ENCODE measurements at regions not wholly inside any gene's neighbourhood (a gene's known extent, or its start where the extent isn't known, plus 50 kb on each side); places are given as distances from the start of the nearest gene placed in this dataset.

GRCh38 chr2:145725876-145726275, 1206.0 kb upstream of the ZEB2 start:
- TF ChIP-seq POLR2AphosphoS5 (IDR thresholded peaks at IDR 0.05; ENCODE audit: low read depth) (no peak), SPI1 (IDR thresholded peaks at IDR 0.05; ENCODE audit: borderline replicate concordance, low read depth) (no peak), REST (IDR thresholded peaks at IDR 0.05; ENCODE audit: insufficient replicate concordance, low read depth) (no peak), CTCF (IDR thresholded peaks at IDR 0.05; ENCODE audit: insufficient read depth, low read length) (no peak), GABPA (IDR thresholded peaks at IDR 0.05; ENCODE audit: low read depth) (no peak)
- peak in 1 of 2 experiments; percentile 27 for DNase-seq (ENCODE audit: low read depth in 1 of 2, low spot score in 1 of 2)
- H3K4me3 ChIP-seq (replicated peaks; ENCODE audit: insufficient read depth, low read length): no peak overlapping the region
- no peak overlapping the region for H3K27ac ChIP-seq (replicated peaks)
- no peaks in the 10 kb centered on the region for H3K27me3 ChIP-seq (ENCODE audit: insufficient read depth, poor library complexity, severe bottlenecking)

- no peak for DNase-seq (ENCODE audit: low read depth in 1 of 2, low spot score in 1 of 2)
- Histone ChIP-seq H3K4me3 (replicated peaks; ENCODE audit: insufficient read depth, low read length) (no peak overlapping the region), H3K27ac (replicated peaks) (no peak overlapping the region), H3K27me3 (ENCODE audit: insufficient read depth, poor library complexity, severe bottlenecking) (no peaks in the 10 kb centered on the region)
- no peak for TF ChIP-seq SPI1 (IDR thresholded peaks at IDR 0.05; ENCODE audit: borderline replicate concordance, low read depth)
- no peak for TF ChIP-seq POLR2AphosphoS5 (IDR thresholded peaks at IDR 0.05; ENCODE audit: low read depth)
- TF ChIP-seq REST (IDR thresholded peaks at IDR 0.05; ENCODE audit: insufficient replicate concordance, low read depth): no peak
- TF ChIP-seq GABPA (IDR thresholded peaks at IDR 0.05; ENCODE audit: low read depth): no peak
- TF ChIP-seq CTCF (IDR thresholded peaks at IDR 0.05; ENCODE audit: insufficient read depth, low read length): no peak
These were observed 1204.5 kb upstream of the ZEB2 start for GRCh38 chr2:145724311-145724898.

- DNase-seq (ENCODE audit: low read depth in 1 of 2, low spot score in 1 of 2): no peak
- no peak for TF ChIP-seq GABPA (IDR thresholded peaks at IDR 0.05; ENCODE audit: low read depth)
- TF ChIP-seq CTCF (IDR thresholded peaks at IDR 0.05; ENCODE audit: insufficient read depth, low read length): no peak
- no peak for TF ChIP-seq POLR2AphosphoS5 (IDR thresholded peaks at IDR 0.05; ENCODE audit: low read depth)
- TF ChIP-seq REST (IDR thresholded peaks at IDR 0.05; ENCODE audit: insufficient replicate concordance, low read depth): no peak
- no peak for TF ChIP-seq SPI1 (IDR thresholded peaks at IDR 0.05; ENCODE audit: borderline replicate concordance, low read depth)
- H3K27me3 ChIP-seq (ENCODE audit: insufficient read depth, poor library complexity, severe bottlenecking): no peaks in the 10 kb centered on the region
- H3K4me3 ChIP-seq (replicated peaks; ENCODE audit: insufficient read depth, low read length): no peak overlapping the region
- no peak overlapping the region for H3K27ac ChIP-seq (replicated peaks)
These were observed 1204.0 kb upstream of the ZEB2 start for GRCh38 chr2:145723872-145724271.

Data from HL-60 (cell line).